ENCODE measurements at regions not wholly inside any gene's neighbourhood (a gene's known extent, or its start where the extent isn't known, plus 50 kb on each side); places are given as distances from the start of the nearest gene placed in this dataset.

GRCh38 chr2:138959031-138959430 lies 178.8 kb upstream of the NXPH2 start:
- Histone ChIP-seq H3K4me3 (no peak overlapping the region), H3K36me3 (no peaks in the 10 kb centered on the region), H3K27me3 (no peaks in the 10 kb centered on the region), H3K9me3 (peaks cover 0 to 3% (median 0%) of the 10 kb centered on the region in 4 donors), H3K27ac (replicated peaks in 1 of 4) (no peak overlapping the region), H3K4me1 (no peaks in the 10 kb centered on the region)
- TF ChIP-seq CTCF (IDR thresholded peaks at IDR 0.05) (no peak), POLR2AphosphoS5 (IDR thresholded peaks at IDR 0.05) (no peak)
- no peak for DNase-seq (ENCODE audit: extremely low spot score)
- intact Hi-C loops (cut with DNase I), result no loop called here
- 85% methylated on average over 2 of the region's 2 CpGs for WGBS

- Histone ChIP-seq H3K36me3 (no peaks in the 10 kb centered on the region), H3K27ac (replicated peaks in 1 of 4) (no peak overlapping the region), H3K9me3 (peaks cover 0 to 3% (median 0%) of the 10 kb centered on the region in 4 donors), H3K4me1 (no peaks in the 10 kb centered on the region), H3K27me3 (no peaks in the 10 kb centered on the region), H3K4me3 (no peak overlapping the region)
- 44% methylated on average over 2 of the region's 2 CpGs for WGBS
- TF ChIP-seq EP300 (IDR thresholded peaks at IDR 0.05) (no peak), POLR2A (IDR thresholded peaks at IDR 0.05; ENCODE audit: low read depth) (no peak), POLR2AphosphoS5 (IDR thresholded peaks at IDR 0.05) (no peak), CTCF (IDR thresholded peaks at IDR 0.05) (no peak)
- intact Hi-C loops (cut with DNase I), result no loop called here
- DNase-seq (ENCODE audit: extremely low spot score), result no peak
Measured at GRCh38 chr2:138956116-138956515, 175.9 kb upstream of the NXPH2 start.

- H3K4me3 ChIP-seq, result no peak overlapping the region
- no peaks in the 10 kb centered on the region for H3K27me3 ChIP-seq
- DNase-seq (ENCODE audit: extremely low spot score), result no peak
- TF ChIP-seq EP300 (IDR thresholded peaks at IDR 0.05) (no peak), POLR2A (IDR thresholded peaks at IDR 0.05; ENCODE audit: low read depth) (no peak), POLR2AphosphoS5 (IDR thresholded peaks at IDR 0.05) (no peak), CTCF (IDR thresholded peaks at IDR 0.05) (no peak)
- 47% methylated on average over 2 of the region's 2 CpGs for WGBS
- H3K9me3 ChIP-seq, result no peaks in the 10 kb centered on the region
- H3K4me1 ChIP-seq, result peaks cover 0 to 9% (median 5%) of the 10 kb centered on the region in 4 donors
- no peak overlapping the region for H3K27ac ChIP-seq (replicated peaks in 1 of 4)
- intact Hi-C loops (cut with DNase I), result no loop called here
- no peaks in the 10 kb centered on the region for H3K36me3 ChIP-seq
Measured at GRCh38 chr2:138950486-138950885, 170.3 kb upstream of the NXPH2 start.

GRCh38 chr2:138949517-138949916 lies 169.3 kb upstream of the NXPH2 start:
- no peak for TF ChIP-seq EP300 (IDR thresholded peaks at IDR 0.05)
- no peak for TF ChIP-seq POLR2AphosphoS5 (IDR thresholded peaks at IDR 0.05)
- TF ChIP-seq CTCF (IDR thresholded peaks at IDR 0.05), result no peak
- intact Hi-C loops (cut with DNase I), result no loop called here
- Histone ChIP-seq H3K27me3 (no peaks in the 10 kb centered on the region), H3K27ac (replicated peaks in 1 of 4) (no peak overlapping the region), H3K9me3 (no peaks in the 10 kb centered on the region), H3K4me3 (no peak overlapping the region), H3K36me3 (no peaks in the 10 kb centered on the region), H3K4me1 (peaks cover 0 to 9% (median 5%) of the 10 kb centered on the region in 4 donors)
- WGBS, result 81% methylated on average over 3 of the region's 3 CpGs
- DNase-seq (ENCODE audit: extremely low spot score), result no peak

GRCh38 chr2:138948070-138948539 lies 167.9 kb upstream of the NXPH2 start:
- TF ChIP-seq EP300 (IDR thresholded peaks at IDR 0.05) (no peak), CTCF (IDR thresholded peaks at IDR 0.05) (no peak), POLR2A (IDR thresholded peaks at IDR 0.05; ENCODE audit: low read depth) (no peak), POLR2AphosphoS5 (IDR thresholded peaks at IDR 0.05) (no peak)
- no peak for DNase-seq (ENCODE audit: extremely low spot score)
- WGBS, result 0% methylated on average over 1 of the region's 1 CpG
- Histone ChIP-seq H3K36me3 (no peaks in the 10 kb centered on the region), H3K4me3 (no peak overlapping the region), H3K27me3 (no peaks in the 10 kb centered on the region), H3K4me1 (peaks cover 0 to 9% (median 5%) of the 10 kb centered on the region in 4 donors), H3K27ac (replicated peaks in 1 of 4) (no peak overlapping the region), H3K9me3 (no peaks in the 10 kb centered on the region)
- intact Hi-C loops (cut with DNase I), result no loop called here

All from esophagus muscularis mucosa (tissue), 4 donors.